Activated T-cell treated with anti-CD3 and anti-CD28 coated beads, Interleukin-2, amount 50 U/mL, for 48 hours (primary cell): ENCODE measurements at regions not wholly inside any gene's neighbourhood (a gene's known extent, or its start where the extent isn't known, plus 50 kb on each side); places are given as distances from the start of the nearest gene placed in this dataset.

Experiments
- DNase-seq, 2 experiments: peaks; one replicate each; pipeline ENCODE4 v3.0.0-alpha.2; 2020

DNA sequence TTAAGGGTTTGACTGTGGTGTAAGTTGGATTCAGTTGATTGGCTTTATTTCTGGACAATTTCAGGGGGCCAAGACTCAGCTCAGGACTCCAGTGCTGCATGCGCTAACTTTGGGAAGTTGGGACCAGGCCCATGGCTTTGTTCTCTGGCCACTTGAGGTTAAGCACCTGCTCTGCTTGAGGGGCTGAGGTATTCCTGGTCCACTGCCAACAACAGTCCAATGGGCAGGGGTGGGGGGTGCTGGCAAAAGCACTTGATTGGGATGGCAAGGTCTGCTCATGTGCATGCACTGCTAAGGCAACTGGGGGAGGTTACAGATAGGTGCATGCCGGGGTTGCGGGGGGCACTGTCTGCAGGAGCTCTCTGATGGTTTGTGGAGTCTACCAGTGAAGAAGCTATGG lies 52.6 kb upstream of the ASB17 start:
- DNase-seq = no peak

GRCh38 chr1:75985827-75986226 lies 53.6 kb upstream of the ASB17 start:
- DNase-seq = no peak

DNA sequence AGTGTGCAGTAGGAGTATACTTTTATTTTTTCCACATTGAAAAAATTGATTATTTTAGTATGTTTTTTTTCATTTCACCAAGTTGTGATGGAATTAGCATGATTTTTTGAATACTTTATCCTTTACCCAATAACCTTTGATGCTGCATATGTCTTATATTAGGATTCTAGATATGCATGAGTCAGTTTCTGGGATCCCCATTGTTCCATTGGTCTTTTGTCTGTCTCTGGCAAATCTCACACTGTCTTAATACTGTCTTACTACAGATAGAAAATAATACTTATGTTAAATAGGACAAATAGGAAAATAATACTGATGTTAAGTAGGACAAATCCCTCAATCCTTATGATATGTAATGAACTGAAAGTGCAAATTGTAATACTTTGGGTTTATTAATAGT lies 54.3 kb upstream of the ASB17 start:
- no peak for DNase-seq

GRCh38 chr1:75989121-75989520 lies 56.9 kb upstream of the ASB17 start:
- DNase-seq = no peak

DNA sequence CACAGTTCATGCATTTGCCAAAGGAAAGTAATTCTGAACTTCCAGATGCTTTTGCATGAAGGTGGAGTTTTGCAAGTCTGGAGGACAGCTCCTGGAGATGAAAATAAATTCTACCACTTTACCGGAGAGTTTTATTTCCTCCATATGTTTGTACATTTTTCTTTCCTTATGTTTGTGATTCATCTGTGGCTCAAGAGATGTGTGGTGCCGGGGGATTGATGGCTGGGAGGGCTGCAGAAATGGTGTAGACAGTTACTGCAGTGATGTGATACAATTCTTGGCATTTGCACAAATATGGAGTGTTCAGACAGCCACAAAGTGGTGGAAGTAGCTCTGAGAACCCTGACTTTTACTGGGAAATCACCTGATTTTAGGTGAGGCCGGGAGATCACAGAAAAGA lies 58.5 kb upstream of the ASB17 start:
- DNase-seq = no peak

GRCh38 chr1:75991497-75992114 lies 59.4 kb upstream of the ASB17 start:
- DNase-seq = peak; percentile 78 to 82

GRCh38 chr1:75992312-75992711 lies 60.1 kb upstream of the ASB17 start:
- no peak for DNase-seq

GRCh38 chr1:75993661-75994060 lies 61.5 kb upstream of the ASB17 start:
- DNase-seq = no peak

DNA sequence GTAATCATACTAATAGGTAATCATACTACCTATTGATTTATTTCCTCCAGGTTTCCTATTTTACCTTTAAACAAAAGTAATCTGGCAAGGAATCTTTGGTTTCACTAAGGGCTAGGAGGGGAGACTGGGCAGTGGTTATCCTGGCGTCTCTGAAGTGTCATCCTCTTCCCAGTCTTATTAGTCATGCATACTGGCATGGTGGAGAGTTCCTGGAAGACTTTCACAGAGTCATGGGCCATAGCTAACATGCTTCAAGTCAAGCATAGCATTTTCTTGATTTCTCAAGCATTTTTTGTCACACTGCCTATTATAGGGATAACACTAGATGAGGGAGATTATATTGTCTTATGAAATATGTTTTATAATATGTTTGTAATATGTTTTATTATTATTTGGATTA lies 64.0 kb upstream of the ASB17 start:
- DNase-seq = no peak

DNA sequence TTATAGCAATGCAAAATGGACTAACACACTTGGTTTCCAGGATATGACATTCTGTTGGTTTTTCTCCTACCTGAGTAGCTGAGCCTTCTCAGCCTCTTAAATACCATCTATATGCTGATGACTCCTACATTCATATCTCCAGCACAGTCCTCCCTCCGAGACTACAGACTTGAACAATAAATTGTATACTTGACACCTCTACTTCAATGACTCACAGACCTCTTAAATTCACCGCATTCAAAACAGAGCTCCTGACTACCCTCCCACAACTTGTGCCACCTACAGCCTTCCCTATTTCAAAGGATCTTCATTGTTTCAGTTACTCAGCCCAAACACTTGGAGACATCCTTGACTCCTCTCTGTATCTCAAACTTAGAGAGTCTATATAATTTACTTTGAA lies 66.8 kb upstream of the ASB17 start:
- no peak for DNase-seq

GRCh38 chr1:76003946-76004345 lies 70.6 kb upstream of the ST6GALNAC3 start:
- no peak for DNase-seq

DNA sequence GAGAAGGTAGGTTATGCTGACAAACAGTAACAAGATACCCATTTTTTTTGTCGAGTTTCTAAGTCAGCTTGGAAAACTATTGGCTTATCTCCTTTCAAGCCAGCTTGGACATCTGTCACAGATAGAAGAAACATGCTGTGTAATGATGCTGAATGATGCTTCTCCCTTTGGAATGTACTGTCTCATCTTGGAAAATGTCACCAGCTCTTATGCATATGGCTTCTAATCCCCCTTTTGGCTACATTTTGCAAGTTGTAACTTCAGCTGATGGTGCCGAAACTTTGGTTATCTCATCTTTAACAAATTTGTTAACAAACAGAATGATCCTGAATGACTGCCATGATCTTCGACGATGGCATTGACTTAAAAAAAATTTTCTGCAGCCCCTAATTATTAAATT lies 68.8 kb upstream of the ST6GALNAC3 start:
- no peak for DNase-seq

GRCh38 chr1:76006234-76006633 lies 68.3 kb upstream of the ST6GALNAC3 start:
- no peak for DNase-seq

DNA sequence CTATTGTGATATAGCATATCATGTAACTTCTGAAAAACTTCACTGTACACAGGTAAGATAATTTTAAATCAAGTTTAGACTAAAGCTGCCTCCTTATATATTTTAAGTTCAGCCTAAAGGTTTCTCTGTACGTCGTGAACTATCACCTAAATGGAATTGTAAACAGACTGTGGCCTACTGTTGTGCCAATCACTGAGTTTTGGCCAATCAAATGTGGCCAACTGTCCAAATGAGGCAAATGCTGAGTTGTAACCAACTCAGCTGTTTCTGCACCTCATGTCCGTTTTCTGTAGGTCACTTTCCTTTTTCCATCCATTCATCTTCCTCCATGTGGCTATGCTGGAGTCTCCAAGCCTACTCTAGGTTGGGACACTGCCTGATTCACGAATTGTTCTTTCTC lies 63.7 kb upstream of the ST6GALNAC3 start:
- DNase-seq = no peak

DNA sequence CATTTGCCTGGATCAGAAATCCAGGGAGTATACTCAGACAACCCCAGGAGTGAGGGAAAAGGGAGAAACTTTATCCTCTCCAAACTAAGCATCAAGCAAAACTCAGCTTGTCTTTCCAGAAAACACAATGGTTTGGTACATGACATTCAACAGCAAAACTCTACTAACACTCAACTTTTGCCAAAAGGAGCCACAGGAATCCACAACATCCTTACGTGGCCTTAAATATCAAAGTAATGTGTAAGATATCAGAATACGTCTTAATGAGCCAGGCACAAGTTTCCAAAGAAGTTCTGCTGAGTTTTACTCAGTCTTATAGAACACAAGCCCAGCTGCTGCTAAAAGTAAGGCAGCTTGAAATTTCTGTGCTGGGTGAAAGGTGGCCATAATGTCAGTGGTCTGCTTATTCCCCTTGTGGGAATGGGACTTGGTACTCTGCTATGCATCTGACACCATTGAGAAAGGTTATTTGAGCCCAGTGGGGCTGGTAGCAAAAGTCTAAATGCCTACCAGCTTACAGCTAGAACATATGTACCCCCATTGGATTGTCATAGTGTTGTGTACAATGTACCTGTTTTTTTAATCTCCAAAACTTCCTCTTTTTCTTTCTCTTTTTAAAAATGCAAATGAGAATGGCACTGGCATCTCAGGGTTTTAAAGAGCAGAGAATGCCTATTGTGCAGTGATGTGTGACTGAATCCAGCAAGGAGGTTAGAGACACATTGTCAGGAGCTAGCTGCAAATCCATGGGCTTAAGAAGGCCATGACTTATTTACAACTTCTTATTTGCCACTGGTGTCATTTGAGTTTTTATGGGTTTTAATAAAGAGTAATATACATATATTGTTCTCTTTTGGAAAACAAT lies 62.0 kb upstream of the ST6GALNAC3 start:
- DNase-seq = no peak

DNA sequence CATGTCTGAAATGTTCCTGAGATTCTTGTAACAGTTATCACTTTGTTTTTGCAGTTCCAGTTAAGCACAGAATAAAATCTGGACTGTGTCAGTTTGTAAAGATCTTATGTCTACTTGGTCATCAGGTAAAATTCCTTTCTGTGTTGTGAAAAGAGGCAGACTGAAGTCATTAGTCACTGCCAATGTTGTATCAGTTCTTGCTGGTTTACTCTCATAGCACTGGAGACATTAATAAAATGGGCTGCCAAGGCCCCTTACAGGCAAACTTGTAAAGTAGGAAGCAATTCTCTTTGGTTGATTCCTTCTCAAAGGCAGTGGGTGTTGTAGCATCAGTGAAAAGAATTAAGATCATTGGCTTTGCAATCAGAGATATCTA lies 61.4 kb upstream of the ST6GALNAC3 start:
- DNase-seq = no peak

DNA sequence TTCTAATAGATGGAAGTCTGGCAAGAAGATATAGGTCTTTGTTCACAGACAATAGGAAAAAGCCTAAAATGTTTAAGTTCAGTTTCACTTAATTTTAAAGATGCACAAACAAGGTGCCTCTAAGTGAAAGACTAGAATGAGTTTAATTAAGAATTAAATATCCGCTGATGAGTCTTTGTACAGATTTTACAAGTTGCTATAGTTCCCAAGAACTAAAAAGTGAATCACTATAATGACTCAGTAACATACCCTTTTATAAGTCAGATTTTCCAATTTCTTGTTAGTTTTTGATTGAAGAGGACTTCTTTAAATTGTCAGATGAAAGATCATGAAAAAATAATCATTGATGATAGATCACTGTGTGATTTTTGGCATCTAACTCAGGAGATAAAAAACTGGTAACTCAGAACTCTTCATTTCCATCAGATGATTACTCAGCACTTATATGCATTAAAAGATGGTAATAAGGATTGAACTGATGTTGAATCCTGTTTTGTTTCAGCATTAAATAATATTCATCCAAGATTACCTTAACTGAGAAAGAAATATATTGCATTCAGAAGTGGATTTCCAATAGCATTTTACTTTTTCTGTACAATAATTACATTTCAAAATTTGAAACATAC lies 59.0 kb upstream of the ST6GALNAC3 start:
- no peak for DNase-seq

GRCh38 chr1:76018045-76018444 lies 56.5 kb upstream of the ST6GALNAC3 start:
- no peak for DNase-seq

DNA sequence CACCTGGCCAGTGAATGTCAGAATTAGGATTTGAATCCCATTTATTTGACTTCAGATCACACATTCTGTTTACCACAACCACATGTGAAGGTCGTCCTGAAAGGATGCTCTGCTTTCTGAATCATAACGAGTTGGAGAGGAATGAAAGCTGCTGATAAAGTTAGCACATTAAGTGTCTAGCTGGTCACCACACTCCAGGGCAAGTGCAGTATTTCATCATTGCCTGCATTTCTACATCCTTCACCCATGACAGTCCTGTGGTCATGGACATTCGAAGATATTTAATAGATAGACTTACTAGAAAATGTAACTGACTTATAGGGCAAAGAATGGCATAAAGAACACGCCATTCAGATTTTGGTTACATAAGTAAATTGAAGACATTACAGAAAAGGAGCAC lies 52.7 kb upstream of the ST6GALNAC3 start:
- no peak for DNase-seq

DNA sequence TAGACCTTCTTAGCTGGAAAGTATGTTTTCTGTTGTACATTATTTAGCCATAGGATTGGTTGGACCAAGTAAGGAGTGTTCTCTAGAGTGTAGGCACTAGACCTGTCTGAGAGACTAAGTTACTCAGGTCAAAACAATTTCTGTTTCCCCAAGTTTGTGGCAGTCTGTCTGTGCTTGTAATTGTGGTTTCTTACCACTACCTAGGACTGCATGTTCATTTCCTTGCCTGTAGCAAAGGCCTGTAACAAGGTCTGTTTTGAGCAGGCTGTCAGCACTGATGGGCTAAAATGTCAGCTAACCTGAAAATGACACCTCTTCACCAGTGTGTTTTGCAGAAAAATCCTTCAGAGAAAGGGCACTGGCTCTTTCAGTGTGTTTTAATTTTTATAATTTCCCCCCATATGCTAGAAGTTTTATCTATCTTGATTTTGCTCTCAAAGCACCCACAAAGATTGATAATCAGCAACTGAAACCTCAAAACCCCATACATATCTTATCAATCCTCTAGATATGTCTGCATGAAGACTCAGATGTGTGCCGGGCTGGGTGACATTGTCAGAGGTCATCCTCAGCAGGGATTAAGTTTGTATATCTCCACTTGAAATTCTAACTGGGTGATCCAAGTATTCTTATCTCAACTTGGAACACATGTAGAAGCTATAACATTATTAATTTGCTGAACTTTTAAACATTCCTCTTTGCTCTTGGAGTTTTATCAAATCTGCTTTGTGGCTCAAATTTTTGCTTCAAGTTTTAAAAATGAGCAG lies 50.7 kb upstream of the ST6GALNAC3 start:
- no peak for DNase-seq
